A673 (cell line): ENCODE measurements at regions not wholly inside any gene's neighbourhood (a gene's known extent, or its start where the extent isn't known, plus 50 kb on each side); places are given as distances from the start of the nearest gene placed in this dataset.

Experiments used
- CTCF ChIP-seq: fragments of 300-800, 200-600 bp; sonication (generic); conservative IDR thresholded peaks from 2 replicates; pipeline ENCODE4 v1.5.1; 2017; ENCODE audit warnings: low read depth, mild to moderate bottlenecking, antibody characterized with exemption, low read length, moderate library complexity, mixed read lengths
- EZH2 ChIP-seq: fragments of 200-600 bp; sonication (generic); IDR thresholded peaks from 2 replicates; pipeline ENCODE4 v1.6.1; 2017; ENCODE audit warnings: borderline replicate concordance, low read depth, mild to moderate bottlenecking, mixed read lengths, antibody characterized with exemption, low read length; ENCODE audit not compliant: poor library complexity, severe bottlenecking

DNA sequence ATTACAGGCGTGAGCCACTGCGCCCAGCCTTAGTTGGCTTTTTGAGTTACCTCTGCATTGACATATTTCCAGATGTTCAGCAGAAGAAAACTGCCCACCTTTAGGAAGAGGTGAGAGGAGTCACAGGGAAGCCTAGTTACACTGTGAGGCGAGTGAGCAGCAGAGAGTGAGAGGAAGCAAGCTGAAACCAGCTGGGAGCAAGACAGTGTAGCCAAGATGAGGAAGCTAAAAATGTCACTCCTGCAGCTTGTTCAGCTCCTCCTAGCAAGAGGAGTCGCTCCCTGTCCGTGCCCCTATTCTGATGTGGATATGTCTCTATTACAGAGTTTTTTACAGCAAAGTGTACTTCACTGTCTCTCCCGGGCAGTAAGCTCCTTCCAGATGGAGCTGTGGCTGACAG is 127.6 kb downstream of the GXYLT1 start:
- TF ChIP-seq CTCF (no peak), EZH2 (no peak)
